ENCODE measurements at regions not wholly inside any gene's neighbourhood (a gene's known extent, or its start where the extent isn't known, plus 50 kb on each side); places are given as distances from the start of the nearest gene placed in this dataset.

DNA sequence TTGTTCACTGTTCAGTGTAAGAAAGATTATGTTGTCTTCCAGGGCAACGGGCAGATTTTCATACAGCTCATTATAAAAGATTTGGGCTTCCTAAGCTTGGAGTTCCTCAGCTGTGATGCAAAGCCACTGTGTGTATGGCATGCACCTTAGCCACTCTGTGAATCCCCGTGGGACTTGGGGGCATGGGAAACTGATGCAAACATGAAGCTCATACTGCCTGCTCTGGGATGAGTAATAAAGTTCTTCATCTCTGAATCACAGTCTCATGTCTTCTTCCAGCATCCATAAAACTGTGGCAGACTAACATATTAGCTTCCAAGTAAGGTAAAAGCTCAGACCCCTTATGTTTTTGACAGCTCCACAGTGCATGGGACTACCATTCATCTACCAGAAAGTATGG lies 154.3 kb upstream of the RORA start:
- TF ChIP-seq CTCF (IDR thresholded peaks at IDR 0.05; ENCODE audit: low read length) (no peak), EZH2 (IDR thresholded peaks at IDR 0.05; ENCODE audit: borderline replicate concordance, low read length) (no peak)
